ENCODE measurements at regions not wholly inside any gene's neighbourhood (a gene's known extent, or its start where the extent isn't known, plus 50 kb on each side); places are given as distances from the start of the nearest gene placed in this dataset.

GRCh38 chr6:163823577-163823976 is 409.1 kb downstream of the QKI start:
- TF ChIP-seq CTCF (IDR thresholded peaks at IDR 0.05) (no peak), POLR2A (IDR thresholded peaks at IDR 0.05) (no peak), POLR2AphosphoS5 (IDR thresholded peaks at IDR 0.05) (no peak), EP300 (IDR thresholded peaks at IDR 0.05; ENCODE audit: low read depth) (no peak)
